Activated CD8-positive, alpha-beta T cell treated with anti-CD3 and anti-CD28 coated beads for 36 hours (primary cell): ENCODE measurements at regions not wholly inside any gene's neighbourhood (a gene's known extent, or its start where the extent isn't known, plus 50 kb on each side); places are given as distances from the start of the nearest gene placed in this dataset.

Experiments used
- ATAC-seq: fragments of 200-7000 bp; cut with Tn5 transposase; one replicate; pipeline ENCODE4 v1.10.0; 2021; ENCODE audit warnings: mild to moderate bottlenecking, moderate library complexity
- CTCF ChIA-PET: fragments of 350-600 bp; sonication (Branson Sonifier 250); formaldehyde crosslinking; loops from one replicate; lab custom pipeline; 2021; ENCODE audit warnings: antibody characterized with exemption; lab: Charles Lee
- POLR2A ChIA-PET: fragments of 350-600 bp; sonication (Branson Sonifier 250); formaldehyde crosslinking; loops from one replicate; lab custom pipeline; 2021; ENCODE audit warnings: antibody characterized with exemption; lab: Charles Lee
- DNase-seq: peaks from one replicate; pipeline ENCODE4 v3.0.0-alpha.2; 2020
- H3K27ac Mint-ChIP-seq: one replicate; pipeline ENCODE4 v1.8.0; 2021; ENCODE audit warnings: mild to moderate bottlenecking, mixed read lengths
- H3K27me3 Mint-ChIP-seq: one replicate; pipeline ENCODE4 v1.8.0; 2021; ENCODE audit warnings: mixed read lengths
- H3K36me3 Mint-ChIP-seq: one replicate; pipeline ENCODE4 v1.8.0; 2021; ENCODE audit warnings: low read depth, mixed read lengths
- H3K4me1 Mint-ChIP-seq: one replicate; pipeline ENCODE4 v1.8.0; 2021; ENCODE audit warnings: low read depth, mixed read lengths
- H3K4me3 Mint-ChIP-seq: one replicate; pipeline ENCODE4 v1.8.0; 2021; ENCODE audit warnings: mild to moderate bottlenecking, moderate library complexity, mixed read lengths
- H3K9me3 Mint-ChIP-seq: one replicate; pipeline ENCODE4 v1.8.0; 2021; ENCODE audit warnings: mixed read lengths
- intact Hi-C: fragments of 100-400 bp; cut with micrococcal nuclease; formaldehyde crosslinking; loops from one replicate; pipeline ENCODE4 v1.10.0; 2022
- TF ChIP-seq, protein P1 (sequence below): fragments of 200-600 bp; IDR thresholded peaks from one replicate; pipeline ENCODE4 v1.8.0; 2022; ENCODE audit warnings: antibody characterized with exemption, mild to moderate bottlenecking

DNA sequence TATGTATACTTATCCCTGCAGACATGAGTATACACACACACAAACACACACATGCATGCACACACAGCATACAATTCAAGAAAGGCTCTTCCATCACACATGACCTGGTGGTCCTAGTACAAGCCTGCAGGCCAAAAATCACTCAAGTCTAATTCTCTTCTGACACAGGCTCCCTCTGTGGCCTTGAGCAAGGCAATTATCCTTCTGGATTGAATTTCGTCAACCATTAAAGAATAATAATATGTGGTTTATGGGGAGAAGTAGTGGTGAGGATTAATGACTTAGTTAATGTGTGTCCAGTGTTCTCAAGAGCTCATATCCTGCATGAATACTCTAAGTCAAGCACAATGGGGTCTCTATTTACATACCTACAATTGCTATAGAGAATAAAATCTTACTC, 161.8 kb upstream of the KIAA1217 start:
- Mint-ChIP-seq H3K4me1 (no peaks in the 10 kb centered on the region), H3K4me3 (no peak overlapping the region), H3K27me3 (no peaks in the 10 kb centered on the region), H3K9me3 (peaks cover 2% of the 10 kb centered on the region), H3K27ac (no peak overlapping the region), H3K36me3 (no peaks in the 10 kb centered on the region)
- intact Hi-C loops, result no loop called here
- ChIA-PET POLR2A (no interaction called here), CTCF (no interaction called here)
- DNase-seq (no peak), ATAC-seq (no peak)
- TF ChIP-seq, protein P1, sequence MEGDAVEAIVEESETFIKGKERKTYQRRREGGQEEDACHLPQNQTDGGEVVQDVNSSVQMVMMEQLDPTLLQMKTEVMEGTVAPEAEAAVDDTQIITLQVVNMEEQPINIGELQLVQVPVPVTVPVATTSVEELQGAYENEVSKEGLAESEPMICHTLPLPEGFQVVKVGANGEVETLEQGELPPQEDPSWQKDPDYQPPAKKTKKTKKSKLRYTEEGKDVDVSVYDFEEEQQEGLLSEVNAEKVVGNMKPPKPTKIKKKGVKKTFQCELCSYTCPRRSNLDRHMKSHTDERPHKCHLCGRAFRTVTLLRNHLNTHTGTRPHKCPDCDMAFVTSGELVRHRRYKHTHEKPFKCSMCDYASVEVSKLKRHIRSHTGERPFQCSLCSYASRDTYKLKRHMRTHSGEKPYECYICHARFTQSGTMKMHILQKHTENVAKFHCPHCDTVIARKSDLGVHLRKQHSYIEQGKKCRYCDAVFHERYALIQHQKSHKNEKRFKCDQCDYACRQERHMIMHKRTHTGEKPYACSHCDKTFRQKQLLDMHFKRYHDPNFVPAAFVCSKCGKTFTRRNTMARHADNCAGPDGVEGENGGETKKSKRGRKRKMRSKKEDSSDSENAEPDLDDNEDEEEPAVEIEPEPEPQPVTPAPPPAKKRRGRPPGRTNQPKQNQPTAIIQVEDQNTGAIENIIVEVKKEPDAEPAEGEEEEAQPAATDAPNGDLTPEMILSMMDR, result no peak

DNA sequence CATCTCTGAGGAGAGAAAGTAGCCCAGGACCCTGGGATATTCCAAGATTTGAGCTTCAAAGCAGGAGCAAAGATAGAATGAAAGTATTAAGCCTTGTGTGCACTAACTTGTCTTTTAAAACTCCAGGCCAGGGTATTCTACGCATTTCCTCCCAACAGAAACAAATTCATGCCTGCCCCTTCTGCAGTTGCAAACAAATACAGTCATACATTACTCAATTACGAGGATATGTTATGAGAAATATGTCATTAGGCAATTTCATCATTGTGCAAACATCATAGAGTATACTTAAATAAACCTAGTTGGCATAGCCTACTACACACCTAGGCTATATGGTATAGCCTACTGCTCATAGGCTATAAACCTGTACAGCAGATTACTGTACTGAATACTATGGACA, 154.5 kb upstream of the KIAA1217 start:
- no peak for ATAC-seq

DNA sequence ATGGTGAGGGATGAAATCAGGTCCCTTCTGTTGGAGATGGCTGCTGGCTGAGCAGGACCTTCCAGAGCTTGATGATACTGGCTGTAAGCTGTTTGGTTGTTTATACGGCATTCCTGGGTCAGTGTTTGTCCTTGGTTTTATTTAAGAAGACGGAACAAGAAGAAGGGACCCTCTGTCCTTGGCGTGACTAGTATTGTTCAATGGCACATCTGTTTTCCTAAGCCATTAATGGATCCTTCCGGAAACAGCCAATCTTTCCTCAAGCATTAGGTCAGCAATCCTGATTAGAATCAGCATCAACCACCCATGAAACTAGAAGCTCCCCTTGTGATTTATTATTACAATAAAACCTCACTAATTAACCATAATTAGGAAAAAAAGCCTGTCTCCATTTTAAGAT, 128.7 kb upstream of the KIAA1217 start:
- intact Hi-C loops, result no loop called here
- DNase-seq (no peak), ATAC-seq (no peak)
- TF ChIP-seq, protein P1, result no peak
- H3K27ac Mint-ChIP-seq, result no peak overlapping the region
- POLR2A ChIA-PET, result interaction anchor here (0.6 kb wide), 1 partner anchor 55 kb away, joined by 3 read pairs; no protein-coding TSS in a partner anchor
- CTCF ChIA-PET, result no interaction called here
- H3K36me3 Mint-ChIP-seq, result no peaks in the 10 kb centered on the region
- no peak overlapping the region for H3K4me3 Mint-ChIP-seq
- H3K9me3 Mint-ChIP-seq, result no peaks in the 10 kb centered on the region
- no peaks in the 10 kb centered on the region for H3K27me3 Mint-ChIP-seq
- H3K4me1 Mint-ChIP-seq, result no peaks in the 10 kb centered on the region

More for the DNA sequence above, 154.5 kb upstream of the KIAA1217 start:
- CTCF ChIA-PET, result no interaction called here
- TF ChIP-seq, protein P1, result no peak
- no peak for DNase-seq
- POLR2A ChIA-PET, result no interaction called here
- no peaks in the 10 kb centered on the region for H3K9me3 Mint-ChIP-seq
- H3K4me1 Mint-ChIP-seq, result no peaks in the 10 kb centered on the region
- no peaks in the 10 kb centered on the region for H3K36me3 Mint-ChIP-seq
- no peak overlapping the region for H3K4me3 Mint-ChIP-seq
- intact Hi-C loops, result no loop called here
- no peak overlapping the region for H3K27ac Mint-ChIP-seq
- H3K27me3 Mint-ChIP-seq, result no peaks in the 10 kb centered on the region

DNA sequence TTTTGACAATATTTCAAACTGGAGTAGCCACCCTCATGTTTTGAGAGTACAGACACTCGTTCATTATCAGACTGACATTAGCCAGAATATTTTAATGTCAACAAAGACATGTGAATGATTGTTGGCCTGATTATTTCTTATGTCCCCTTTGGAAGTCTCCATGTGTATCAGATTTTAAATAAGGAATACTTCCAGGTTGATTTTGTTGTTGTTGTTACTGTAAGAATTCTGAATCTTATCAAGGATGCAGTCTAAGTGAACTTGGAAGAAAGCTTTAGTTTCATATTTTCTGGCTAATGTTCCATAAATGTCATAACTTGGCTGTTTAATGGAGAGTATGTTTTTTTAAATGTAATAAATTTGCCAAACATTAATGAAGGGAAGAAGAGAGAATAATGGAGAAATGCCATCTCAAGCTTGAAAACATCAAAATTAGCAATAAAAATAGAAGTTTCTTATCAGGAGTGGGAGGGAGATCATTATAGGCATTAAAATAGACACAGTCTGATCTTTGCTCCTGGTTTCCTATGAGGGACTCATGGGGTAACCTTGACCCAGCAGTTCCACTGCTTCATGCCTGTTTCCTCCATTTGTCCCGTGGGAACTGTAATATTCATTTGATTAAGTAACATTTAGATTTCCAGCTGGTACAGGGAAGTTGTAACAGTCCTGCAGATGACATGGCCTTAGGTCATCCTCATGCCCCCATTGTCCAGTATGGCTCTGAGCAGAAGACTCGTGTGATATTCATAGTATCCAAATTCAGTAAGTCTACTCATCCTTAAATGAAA, 122.4 kb upstream of the KIAA1217 start:
- ChIA-PET CTCF (no interaction called here), POLR2A (no interaction called here)
- Mint-ChIP-seq H3K4me3 (no peak overlapping the region), H3K27ac (no peak overlapping the region), H3K27me3 (no peaks in the 10 kb centered on the region), H3K9me3 (no peaks in the 10 kb centered on the region), H3K4me1 (no peaks in the 10 kb centered on the region), H3K36me3 (no peaks in the 10 kb centered on the region)
- ATAC-seq (no peak), DNase-seq (no peak)
- TF ChIP-seq, protein P1, result no peak
- intact Hi-C loops, result no loop called here

DNA sequence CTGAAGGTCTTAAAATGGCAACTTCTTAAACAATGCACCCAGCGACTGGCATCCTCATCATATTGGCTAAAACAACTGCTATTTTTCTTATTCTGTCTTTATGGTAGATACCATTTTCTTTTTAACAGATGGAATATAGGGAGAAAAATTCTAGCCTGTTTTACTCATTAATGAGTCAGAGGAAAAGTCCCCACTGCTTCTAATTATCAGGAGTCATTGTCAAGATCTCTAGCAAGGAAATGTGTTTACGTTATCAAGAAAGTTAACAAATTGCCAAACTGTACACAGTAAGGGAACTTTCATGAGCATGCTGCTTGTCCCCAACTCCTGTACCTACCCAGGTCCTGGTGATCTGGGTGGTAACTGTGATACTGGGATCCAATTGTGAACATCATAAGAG, 117.7 kb upstream of the KIAA1217 start:
- Mint-ChIP-seq H3K4me3 (no peak overlapping the region), H3K9me3 (peaks cover 4% of the 10 kb centered on the region), H3K27ac (no peak overlapping the region), H3K4me1 (no peaks in the 10 kb centered on the region), H3K36me3 (no peaks in the 10 kb centered on the region), H3K27me3 (no peaks in the 10 kb centered on the region)
- ChIA-PET CTCF (no interaction called here), POLR2A (no interaction called here)
- intact Hi-C loops, result no loop called here
- DNase-seq (no peak), ATAC-seq (no peak)
- TF ChIP-seq, protein P1, result no peak
